AG09319 (cell line): ENCODE measurements at regions not wholly inside any gene's neighbourhood (a gene's known extent, or its start where the extent isn't known, plus 50 kb on each side); places are given as distances from the start of the nearest gene placed in this dataset.
A peak's percentile ranks its signal among the peaks of the same experiment; 100 is the strongest.

Experiments
- DNase-seq: peaks from one replicate; pipeline ENCODE4 v3.0.0-alpha.2; 2010; ENCODE audit warnings: low read depth; ENCODE audit errors: extremely low read depth
- TF ChIP-seq, protein P1 (sequence below): IDR thresholded peaks from 2 replicates; pipeline ENCODE4 v1.5.1; 2011; ENCODE audit warnings: low read depth, mild to moderate bottlenecking, inconsistent platforms, low read length, moderate library complexity

DNA sequence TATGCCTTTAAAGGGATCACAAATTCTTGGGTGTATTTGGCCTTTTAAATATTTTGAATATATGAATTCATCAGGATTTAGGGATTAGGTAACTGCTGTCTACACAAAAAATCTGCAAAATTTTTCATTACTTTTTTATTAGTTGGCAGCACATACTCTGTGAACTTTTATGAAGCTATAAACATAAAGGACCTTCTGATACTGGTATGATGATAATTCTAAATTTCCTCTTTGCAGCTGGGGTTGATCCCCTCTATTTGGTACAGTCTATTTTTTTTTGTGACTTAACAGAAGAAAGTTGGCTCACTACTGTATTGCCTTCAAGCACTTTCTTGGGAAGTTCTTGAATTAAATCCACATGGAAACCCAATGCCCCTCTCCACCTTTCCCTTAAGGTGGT is 416.1 kb downstream of the LMO4 start:
- TF ChIP-seq, protein P1, sequence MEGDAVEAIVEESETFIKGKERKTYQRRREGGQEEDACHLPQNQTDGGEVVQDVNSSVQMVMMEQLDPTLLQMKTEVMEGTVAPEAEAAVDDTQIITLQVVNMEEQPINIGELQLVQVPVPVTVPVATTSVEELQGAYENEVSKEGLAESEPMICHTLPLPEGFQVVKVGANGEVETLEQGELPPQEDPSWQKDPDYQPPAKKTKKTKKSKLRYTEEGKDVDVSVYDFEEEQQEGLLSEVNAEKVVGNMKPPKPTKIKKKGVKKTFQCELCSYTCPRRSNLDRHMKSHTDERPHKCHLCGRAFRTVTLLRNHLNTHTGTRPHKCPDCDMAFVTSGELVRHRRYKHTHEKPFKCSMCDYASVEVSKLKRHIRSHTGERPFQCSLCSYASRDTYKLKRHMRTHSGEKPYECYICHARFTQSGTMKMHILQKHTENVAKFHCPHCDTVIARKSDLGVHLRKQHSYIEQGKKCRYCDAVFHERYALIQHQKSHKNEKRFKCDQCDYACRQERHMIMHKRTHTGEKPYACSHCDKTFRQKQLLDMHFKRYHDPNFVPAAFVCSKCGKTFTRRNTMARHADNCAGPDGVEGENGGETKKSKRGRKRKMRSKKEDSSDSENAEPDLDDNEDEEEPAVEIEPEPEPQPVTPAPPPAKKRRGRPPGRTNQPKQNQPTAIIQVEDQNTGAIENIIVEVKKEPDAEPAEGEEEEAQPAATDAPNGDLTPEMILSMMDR = no peak
- no peak for DNase-seq

DNA sequence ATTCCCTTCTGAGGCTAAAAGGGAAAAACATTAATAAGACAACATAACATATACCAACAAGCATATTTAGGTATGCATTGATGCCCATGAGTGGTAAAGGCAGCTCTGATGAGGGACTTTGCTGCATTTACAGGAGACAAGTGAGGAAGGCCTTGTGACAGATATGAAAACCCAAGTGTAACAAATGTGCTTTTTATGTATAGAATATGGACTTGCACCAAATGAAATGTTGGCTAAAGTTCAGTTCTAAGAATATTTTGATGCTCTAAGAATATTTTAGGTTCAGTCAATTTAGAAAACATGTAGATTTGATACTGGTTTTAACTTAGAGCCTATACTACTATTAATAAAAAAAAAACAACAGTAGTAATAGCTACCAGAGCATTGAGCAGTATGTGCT is 424.7 kb downstream of the LMO4 start:
- TF ChIP-seq, protein P1 = no peak
- DNase-seq = no peak

DNA sequence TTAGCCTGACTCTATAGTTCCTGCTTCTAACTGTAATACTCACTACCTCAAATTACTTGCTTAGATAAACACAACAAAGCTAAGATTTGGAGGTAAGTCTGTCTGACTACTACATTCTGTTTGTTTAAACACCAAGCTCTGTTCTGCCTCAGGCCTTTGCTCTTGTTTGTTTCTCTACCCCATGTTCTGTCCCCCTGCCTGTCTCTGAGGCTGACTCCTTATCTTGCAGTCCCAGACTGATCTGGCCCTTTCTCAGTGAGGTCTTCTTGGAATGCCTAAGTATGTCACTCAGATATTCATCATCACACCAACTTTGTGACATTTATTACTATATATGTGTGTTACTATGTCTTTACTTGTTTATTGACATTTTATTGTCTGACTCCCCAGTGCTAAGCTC is 425.5 kb downstream of the LMO4 start:
- TF ChIP-seq, protein P1 = no peak
- peak; percentile 38 for DNase-seq

DNA sequence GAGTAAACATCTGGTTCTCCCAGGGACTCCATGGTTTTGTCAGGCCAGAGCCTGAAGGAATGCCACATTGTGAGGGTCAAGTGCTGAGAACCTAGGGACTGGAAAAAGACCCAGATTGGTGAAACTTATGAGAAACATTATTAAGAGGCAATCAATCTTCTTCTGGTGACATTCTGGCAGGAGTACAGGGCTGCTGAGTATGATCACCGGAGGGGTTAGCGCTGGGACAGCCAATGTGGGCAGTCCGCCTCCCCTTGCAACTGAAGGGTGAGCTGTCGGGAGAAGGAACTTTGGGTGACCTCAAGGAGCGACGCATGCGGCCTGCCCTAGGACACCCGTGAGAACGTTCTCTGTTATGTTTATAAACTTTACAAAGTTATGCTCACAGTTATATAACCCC is 429.0 kb downstream of the LMO4 start:
- DNase-seq = no peak

DNA sequence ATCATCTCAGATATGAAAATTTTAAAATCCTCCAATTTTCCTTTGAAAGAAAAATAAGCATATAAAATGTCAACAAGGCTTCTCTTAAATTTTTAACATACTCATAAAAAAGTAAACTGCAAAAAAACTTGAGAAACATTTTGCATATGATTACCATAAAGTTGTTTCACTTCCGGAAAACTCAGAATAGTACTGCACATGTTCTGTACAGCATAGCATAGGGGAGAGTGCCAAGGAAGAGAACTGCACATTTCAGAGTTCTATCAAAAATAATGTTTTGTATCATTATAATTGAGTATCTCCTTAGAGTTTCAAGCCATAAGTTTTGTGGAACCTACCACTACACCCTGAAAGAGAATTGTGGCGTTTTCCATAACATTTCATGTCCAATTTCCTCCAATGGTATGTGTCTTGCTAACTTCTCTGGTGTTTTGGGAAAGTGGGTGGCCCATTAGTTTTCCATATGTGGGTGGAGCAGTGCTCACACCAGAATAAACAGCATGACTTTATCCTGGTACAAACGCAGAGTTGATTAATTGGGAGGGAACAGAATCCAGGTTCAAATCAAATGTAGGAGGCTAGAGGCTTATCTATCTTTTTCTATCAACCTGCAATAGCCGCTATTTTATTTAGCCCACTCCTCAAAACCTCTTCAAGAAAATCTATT is 430.9 kb downstream of the LMO4 start:
- TF ChIP-seq, protein P1 = no peak
- DNase-seq = no peak

More for the DNA sequence above, 429.0 kb downstream of the LMO4 start:
- TF ChIP-seq, protein P1 = no peak

DNA sequence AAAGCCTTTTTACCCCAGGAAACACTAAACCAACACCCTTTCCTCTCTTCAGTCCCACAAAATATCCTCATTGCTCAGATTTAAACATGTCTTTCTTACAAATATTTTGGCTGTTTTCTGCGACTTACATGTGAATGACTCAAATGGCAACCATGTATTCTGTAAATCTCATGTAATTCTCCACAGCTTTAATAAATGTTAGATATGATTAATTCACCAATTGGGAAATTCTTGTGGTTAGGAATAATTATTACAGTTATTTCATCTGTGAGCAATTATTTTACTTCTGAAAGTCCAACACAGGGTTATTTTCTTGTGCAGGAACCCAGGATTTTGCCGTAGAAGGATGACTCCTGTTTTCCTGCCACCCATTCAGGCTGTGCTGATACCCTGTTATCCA is 431.5 kb downstream of the LMO4 start:
- TF ChIP-seq, protein P1 = no peak
- peak; percentile 35 for DNase-seq

DNA sequence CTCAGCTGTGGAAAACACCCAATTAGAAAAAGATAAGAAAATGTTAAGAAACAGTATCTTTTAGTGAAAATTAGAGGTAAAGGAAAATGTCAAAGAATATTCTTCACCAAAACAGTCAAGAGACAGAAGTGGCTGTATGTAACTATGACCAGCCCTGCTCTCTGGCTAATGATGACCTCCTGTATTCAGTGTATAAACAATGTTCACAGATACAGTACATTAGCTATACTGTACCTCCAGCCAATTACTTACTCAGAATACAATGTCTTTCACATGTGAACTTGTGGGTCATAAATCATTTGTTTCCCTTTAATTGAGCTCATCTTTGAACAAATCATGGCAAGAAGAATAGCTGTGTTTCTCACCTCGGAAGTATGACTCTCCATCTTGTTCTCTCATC is 432.0 kb downstream of the LMO4 start:
- no peak for DNase-seq
- TF ChIP-seq, protein P1 = no peak
